Stimulated activated CD4-positive, alpha-beta T cell treated with anti-CD3 and anti-CD28 coated beads, Interleukin-15, amount 100 ng/mL, for 24 hours (primary cell): ENCODE measurements at regions not wholly inside any gene's neighbourhood (a gene's known extent, or its start where the extent isn't known, plus 50 kb on each side); places are given as distances from the start of the nearest gene placed in this dataset.

ENCODE experiments used
- DNase-seq: peaks from one replicate; pipeline ENCODE4 v3.0.0-alpha.2; 2020

GRCh38 chr6:159099276-159099675, 54.5 kb upstream of the TAGAP start:
- no peak for DNase-seq

- DNase-seq: peak; percentile 76
These were observed 53.9 kb upstream of the TAGAP start for GRCh38 chr6:159098636-159099106.

- DNase-seq: peak; percentile 82
These were observed 52.5 kb upstream of the TAGAP start for GRCh38 chr6:159097256-159097655.

- DNase-seq: no peak
These were observed 50.8 kb upstream of the TAGAP start for GRCh38 chr6:159095616-159096015.

GRCh38 chr6:159094444-159095252, 49.9 kb upstream of the TAGAP start:
- peak; percentile 76 for DNase-seq
